ENCODE measurements at regions not wholly inside any gene's neighbourhood (a gene's known extent, or its start where the extent isn't known, plus 50 kb on each side); places are given as distances from the start of the nearest gene placed in this dataset.
"Not testable (repeated sequence)": the region's sequence is repeated elsewhere in the genome, so short reads cannot be mapped to it uniquely, and the experiment has no call there.

- DNase-seq (ENCODE audit: low read depth in 1 of 2, low spot score in 1 of 2): no peak
Observed at GRCh38 chr4:43411226-43411625, 518.7 kb downstream of the GRXCR1 start.

GRCh38 chr4:43423276-43423675, 530.8 kb downstream of the GRXCR1 start:
- DNase-seq (ENCODE audit: low read depth in 1 of 2, low spot score in 1 of 2): no peak

- DNase-seq (ENCODE audit: low read depth in 1 of 2, low spot score in 1 of 2): no peak
Observed at GRCh38 chr4:43425206-43425605, 532.7 kb downstream of the GRXCR1 start.

GRCh38 chr4:43435291-43435690, 542.8 kb downstream of the GRXCR1 start:
- DNase-seq (ENCODE audit: low read depth in 1 of 2, low spot score in 1 of 2): no peak

GRCh38 chr4:43452948-43453347, 560.4 kb downstream of the GRXCR1 start:
- DNase-seq (ENCODE audit: low read depth in 1 of 2, low spot score in 1 of 2): no peak

GRCh38 chr4:43456383-43456782, 563.9 kb downstream of the GRXCR1 start:
- DNase-seq (ENCODE audit: low read depth in 1 of 2, low spot score in 1 of 2): no peak

GRCh38 chr4:43457866-43458265, 565.4 kb downstream of the GRXCR1 start:
- DNase-seq (ENCODE audit: low read depth in 1 of 2, low spot score in 1 of 2): no peak

- no peak for DNase-seq (ENCODE audit: low read depth in 1 of 2, low spot score in 1 of 2)
Observed at GRCh38 chr4:43458293-43458692, 565.8 kb downstream of the GRXCR1 start.

GRCh38 chr4:43471950-43472349, 579.4 kb downstream of the GRXCR1 start:
- no peak for DNase-seq (ENCODE audit: low read depth in 1 of 2, low spot score in 1 of 2)

- no peak for DNase-seq (ENCODE audit: low read depth in 1 of 2, low spot score in 1 of 2)
Observed at GRCh38 chr4:43481526-43481925, 589.0 kb downstream of the GRXCR1 start.

GRCh38 chr4:43485196-43485595, 592.7 kb downstream of the GRXCR1 start:
- DNase-seq (ENCODE audit: low read depth in 1 of 2, low spot score in 1 of 2): no peak

GRCh38 chr4:43496188-43496587, 603.7 kb downstream of the GRXCR1 start:
- DNase-seq (ENCODE audit: low read depth in 1 of 2, low spot score in 1 of 2): no peak

- no peak for DNase-seq (ENCODE audit: low read depth in 1 of 2, low spot score in 1 of 2)
Observed at GRCh38 chr4:43496602-43497001, 604.1 kb downstream of the GRXCR1 start.

- DNase-seq (ENCODE audit: low read depth in 1 of 2, low spot score in 1 of 2): not testable (repeated sequence)
Observed at GRCh38 chr4:43505823-43506222, 613.3 kb downstream of the GRXCR1 start.

GRCh38 chr4:43512253-43512652, 619.7 kb downstream of the GRXCR1 start:
- no peak for DNase-seq (ENCODE audit: low read depth in 1 of 2, low spot score in 1 of 2)

- DNase-seq (ENCODE audit: low read depth in 1 of 2, low spot score in 1 of 2): no peak
Observed at GRCh38 chr4:43525646-43526045, 633.1 kb downstream of the GRXCR1 start.

- DNase-seq (ENCODE audit: low read depth in 1 of 2, low spot score in 1 of 2): no peak
Observed at GRCh38 chr4:43547561-43547960, 655.0 kb downstream of the GRXCR1 start.

- DNase-seq (ENCODE audit: low read depth in 1 of 2, low spot score in 1 of 2): no peak
Observed at GRCh38 chr4:43550981-43551627, 658.6 kb downstream of the GRXCR1 start.

- DNase-seq (ENCODE audit: low read depth in 1 of 2, low spot score in 1 of 2): no peak
Observed at GRCh38 chr4:43556262-43556661, 663.7 kb downstream of the GRXCR1 start.

GRCh38 chr4:43560047-43560446, 667.5 kb downstream of the GRXCR1 start:
- no peak for DNase-seq (ENCODE audit: low read depth in 1 of 2, low spot score in 1 of 2)

GRCh38 chr4:43564107-43564506, 671.6 kb downstream of the GRXCR1 start:
- DNase-seq (ENCODE audit: low read depth in 1 of 2, low spot score in 1 of 2): no peak

GRCh38 chr4:43564591-43564990, 672.1 kb downstream of the GRXCR1 start:
- DNase-seq (ENCODE audit: low read depth in 1 of 2, low spot score in 1 of 2): no peak

GRCh38 chr4:43567644-43568043, 675.1 kb downstream of the GRXCR1 start:
- DNase-seq (ENCODE audit: low read depth in 1 of 2, low spot score in 1 of 2): no peak

GRCh38 chr4:43586813-43587212, 694.3 kb downstream of the GRXCR1 start:
- no peak for DNase-seq (ENCODE audit: low read depth in 1 of 2, low spot score in 1 of 2)
